ENCODE measurements at regions not wholly inside any gene's neighbourhood (a gene's known extent, or its start where the extent isn't known, plus 50 kb on each side); places are given as distances from the start of the nearest gene placed in this dataset.

DNA sequence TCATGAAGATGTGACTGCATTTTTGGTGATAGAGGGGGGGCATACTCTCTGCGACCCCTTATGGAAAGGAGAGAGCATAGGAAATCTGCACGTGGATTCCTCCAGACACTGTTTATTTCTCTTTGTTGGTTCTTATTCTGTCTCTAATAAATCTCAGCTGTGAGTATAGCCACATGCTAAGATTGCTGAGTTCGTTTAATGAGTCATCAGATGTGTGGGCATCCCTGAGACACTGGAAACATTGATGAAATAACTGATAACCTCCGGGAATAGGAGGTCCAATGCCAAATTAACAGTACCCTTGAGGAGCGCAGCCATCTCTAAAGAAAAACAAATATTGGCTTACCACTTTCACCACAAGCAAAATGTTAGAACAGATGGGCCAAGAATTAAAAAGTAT is 880.2 kb upstream of the NEGR1 start:
- TF ChIP-seq, protein P1, sequence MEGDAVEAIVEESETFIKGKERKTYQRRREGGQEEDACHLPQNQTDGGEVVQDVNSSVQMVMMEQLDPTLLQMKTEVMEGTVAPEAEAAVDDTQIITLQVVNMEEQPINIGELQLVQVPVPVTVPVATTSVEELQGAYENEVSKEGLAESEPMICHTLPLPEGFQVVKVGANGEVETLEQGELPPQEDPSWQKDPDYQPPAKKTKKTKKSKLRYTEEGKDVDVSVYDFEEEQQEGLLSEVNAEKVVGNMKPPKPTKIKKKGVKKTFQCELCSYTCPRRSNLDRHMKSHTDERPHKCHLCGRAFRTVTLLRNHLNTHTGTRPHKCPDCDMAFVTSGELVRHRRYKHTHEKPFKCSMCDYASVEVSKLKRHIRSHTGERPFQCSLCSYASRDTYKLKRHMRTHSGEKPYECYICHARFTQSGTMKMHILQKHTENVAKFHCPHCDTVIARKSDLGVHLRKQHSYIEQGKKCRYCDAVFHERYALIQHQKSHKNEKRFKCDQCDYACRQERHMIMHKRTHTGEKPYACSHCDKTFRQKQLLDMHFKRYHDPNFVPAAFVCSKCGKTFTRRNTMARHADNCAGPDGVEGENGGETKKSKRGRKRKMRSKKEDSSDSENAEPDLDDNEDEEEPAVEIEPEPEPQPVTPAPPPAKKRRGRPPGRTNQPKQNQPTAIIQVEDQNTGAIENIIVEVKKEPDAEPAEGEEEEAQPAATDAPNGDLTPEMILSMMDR (IDR thresholded peaks at IDR 0.05; ENCODE audit: partially characterized antibody, unreplicated experiment), result no peak
- no peak for DNase-seq
- H3K27ac Mint-ChIP-seq (ENCODE audit: unreplicated experiment), result no peak overlapping the region
- H3K9me3 Mint-ChIP-seq (ENCODE audit: unreplicated experiment), result peaks cover 2% of the 10 kb centered on the region
- H3K4me1 Mint-ChIP-seq (ENCODE audit: low read depth, unreplicated experiment), result peaks cover 10% of the 10 kb centered on the region
- no peak overlapping the region for H3K4me3 Mint-ChIP-seq (ENCODE audit: unreplicated experiment)
- H3K27me3 Mint-ChIP-seq (ENCODE audit: unreplicated experiment), result no peaks in the 10 kb centered on the region
- H3K36me3 Mint-ChIP-seq (ENCODE audit: unreplicated experiment), result no peaks in the 10 kb centered on the region

DNA sequence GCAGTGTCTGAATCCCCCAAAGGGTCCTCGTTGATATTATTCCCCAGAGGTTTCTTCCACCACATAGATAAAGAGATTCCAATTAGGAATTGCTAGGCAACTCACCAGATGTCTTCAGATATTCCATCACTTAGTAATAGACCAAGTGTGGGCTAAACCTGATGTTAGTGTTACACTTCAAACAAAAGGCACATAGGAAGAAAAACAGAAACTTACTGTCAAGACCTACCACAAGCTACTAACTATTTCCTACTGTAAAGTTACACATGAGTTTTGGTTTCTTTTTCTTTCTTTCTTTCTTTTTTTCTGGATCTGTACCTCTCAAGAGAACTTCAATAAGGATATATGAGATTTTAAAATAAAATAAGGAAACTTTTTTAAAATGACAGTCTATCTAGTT is 879.1 kb upstream of the NEGR1 start:
- Mint-ChIP-seq H3K27ac (ENCODE audit: unreplicated experiment) (no peak overlapping the region), H3K36me3 (ENCODE audit: unreplicated experiment) (no peaks in the 10 kb centered on the region), H3K4me1 (ENCODE audit: low read depth, unreplicated experiment) (peaks cover 10% of the 10 kb centered on the region), H3K27me3 (ENCODE audit: unreplicated experiment) (no peaks in the 10 kb centered on the region), H3K4me3 (ENCODE audit: unreplicated experiment) (no peak overlapping the region), H3K9me3 (ENCODE audit: unreplicated experiment) (peaks cover 2% of the 10 kb centered on the region)
- TF ChIP-seq, protein P1 (IDR thresholded peaks at IDR 0.05; ENCODE audit: partially characterized antibody, unreplicated experiment), result no peak
- DNase-seq, result no peak

DNA sequence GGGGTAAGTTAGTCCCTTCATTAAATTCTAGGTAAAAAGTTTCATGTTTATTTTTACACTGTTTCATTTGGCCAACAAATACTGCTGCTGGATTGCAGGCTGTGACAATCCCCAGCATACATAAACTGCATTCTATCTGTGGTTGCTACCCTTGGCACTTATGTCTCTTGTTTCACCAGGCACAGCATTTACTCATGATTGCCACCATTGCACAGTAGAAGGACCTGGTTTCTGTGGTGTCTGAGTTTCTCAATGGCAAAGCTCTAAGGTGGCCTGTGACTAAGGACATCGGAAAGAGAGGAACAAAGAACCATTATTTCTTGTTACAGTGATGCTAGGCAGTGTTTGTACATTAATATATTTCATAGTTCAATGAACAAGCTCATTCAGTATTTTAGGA is 878.4 kb upstream of the NEGR1 start:
- TF ChIP-seq, protein P1 (IDR thresholded peaks at IDR 0.05; ENCODE audit: partially characterized antibody, unreplicated experiment), result no peak
- H3K36me3 Mint-ChIP-seq (ENCODE audit: unreplicated experiment), result no peaks in the 10 kb centered on the region
- H3K9me3 Mint-ChIP-seq (ENCODE audit: unreplicated experiment), result peaks cover 2% of the 10 kb centered on the region
- H3K4me3 Mint-ChIP-seq (ENCODE audit: unreplicated experiment), result no peak overlapping the region
- no peak for DNase-seq
- H3K27ac Mint-ChIP-seq (ENCODE audit: unreplicated experiment), result no peak overlapping the region
- peaks cover 10% of the 10 kb centered on the region for H3K4me1 Mint-ChIP-seq (ENCODE audit: low read depth, unreplicated experiment)
- no peaks in the 10 kb centered on the region for H3K27me3 Mint-ChIP-seq (ENCODE audit: unreplicated experiment)

DNA sequence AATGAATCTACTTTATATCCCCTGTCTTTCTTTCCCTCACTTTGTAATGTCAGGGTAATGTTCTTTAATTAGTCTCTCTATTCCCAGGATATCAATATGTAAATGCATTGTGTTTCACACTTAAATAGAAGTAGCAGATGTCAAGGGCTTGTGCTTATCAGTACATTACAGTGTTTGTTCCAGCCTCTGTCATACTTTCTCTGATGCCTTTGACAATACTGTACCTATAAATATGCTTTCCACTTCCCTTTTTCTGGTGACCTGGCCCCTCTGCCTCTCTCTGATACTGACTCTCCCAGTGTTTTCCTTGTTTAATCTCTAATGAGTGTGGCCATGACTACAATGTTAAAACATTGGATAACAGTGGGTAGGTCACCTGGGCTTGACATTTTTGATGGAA is 862.0 kb upstream of the NEGR1 start:
- H3K9me3 Mint-ChIP-seq (ENCODE audit: unreplicated experiment), result no peaks in the 10 kb centered on the region
- TF ChIP-seq, protein P1 (IDR thresholded peaks at IDR 0.05; ENCODE audit: partially characterized antibody, unreplicated experiment), result no peak
- H3K27ac Mint-ChIP-seq (ENCODE audit: unreplicated experiment), result no peak overlapping the region
- no peak overlapping the region for H3K4me3 Mint-ChIP-seq (ENCODE audit: unreplicated experiment)
- H3K4me1 Mint-ChIP-seq (ENCODE audit: low read depth, unreplicated experiment), result no peaks in the 10 kb centered on the region
- H3K27me3 Mint-ChIP-seq (ENCODE audit: unreplicated experiment), result peaks cover 3% of the 10 kb centered on the region
- no peaks in the 10 kb centered on the region for H3K36me3 Mint-ChIP-seq (ENCODE audit: unreplicated experiment)
- DNase-seq, result no peak

DNA sequence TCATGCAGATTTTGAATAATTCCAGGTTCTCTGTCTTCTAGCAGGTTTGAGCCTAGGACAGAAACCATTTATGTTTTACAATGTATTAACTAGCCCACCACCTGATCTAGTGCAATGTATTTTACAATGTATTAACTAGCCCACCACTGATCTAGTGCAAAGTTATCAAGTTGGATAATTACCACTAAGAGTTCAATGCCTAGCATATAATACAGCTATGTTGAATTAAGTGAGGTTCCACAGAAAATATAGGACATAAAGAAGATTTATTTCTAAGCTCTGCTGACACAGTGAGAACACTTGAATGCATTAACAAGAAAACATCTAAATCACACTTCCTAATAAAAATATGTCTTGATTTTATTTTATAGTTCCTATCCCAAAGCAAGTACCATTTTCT is 854.6 kb upstream of the NEGR1 start:
- H3K27me3 Mint-ChIP-seq (ENCODE audit: unreplicated experiment), result no peaks in the 10 kb centered on the region
- DNase-seq, result no peak
- TF ChIP-seq, protein P1 (IDR thresholded peaks at IDR 0.05; ENCODE audit: partially characterized antibody, unreplicated experiment), result no peak
- no peaks in the 10 kb centered on the region for H3K4me1 Mint-ChIP-seq (ENCODE audit: low read depth, unreplicated experiment)
- no peak overlapping the region for H3K4me3 Mint-ChIP-seq (ENCODE audit: unreplicated experiment)
- H3K9me3 Mint-ChIP-seq (ENCODE audit: unreplicated experiment), result no peaks in the 10 kb centered on the region
- no peak overlapping the region for H3K27ac Mint-ChIP-seq (ENCODE audit: unreplicated experiment)
- H3K36me3 Mint-ChIP-seq (ENCODE audit: unreplicated experiment), result no peaks in the 10 kb centered on the region

Data from glutamatergic neuron (in vitro differentiated cells).